ENCODE measurements at regions not wholly inside any gene's neighbourhood (a gene's known extent, or its start where the extent isn't known, plus 50 kb on each side); places are given as distances from the start of the nearest gene placed in this dataset.

DNA sequence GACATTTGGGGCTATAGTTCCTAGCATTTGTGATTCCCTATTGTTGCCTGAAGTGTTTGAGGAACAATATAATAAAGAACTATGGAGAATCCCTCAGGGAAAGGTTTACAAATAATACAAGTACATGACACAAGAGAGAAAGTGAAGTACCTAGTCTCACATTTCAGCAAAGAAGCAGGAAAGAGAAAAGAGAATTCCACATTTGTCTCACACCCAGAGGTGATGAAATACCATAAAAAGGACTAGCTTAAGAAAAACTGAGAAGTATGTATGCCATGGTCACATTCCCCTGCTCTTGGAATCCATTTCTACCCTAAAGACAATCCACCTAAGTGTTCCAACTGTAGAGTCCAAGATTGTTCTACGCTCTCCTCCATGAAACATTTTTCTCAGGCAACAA is 79.0 kb upstream of the TARS1 start:
- Mint-ChIP-seq H3K36me3 (ENCODE audit: low read depth) (no peaks in the 10 kb centered on the region), H3K27ac (no peak overlapping the region), H3K4me3 (no peak overlapping the region), H3K9me3 (no peaks in the 10 kb centered on the region), H3K4me1 (ENCODE audit: low read depth) (no peaks in the 10 kb centered on the region), H3K27me3 (no peaks in the 10 kb centered on the region)
- TF ChIP-seq, protein P1, sequence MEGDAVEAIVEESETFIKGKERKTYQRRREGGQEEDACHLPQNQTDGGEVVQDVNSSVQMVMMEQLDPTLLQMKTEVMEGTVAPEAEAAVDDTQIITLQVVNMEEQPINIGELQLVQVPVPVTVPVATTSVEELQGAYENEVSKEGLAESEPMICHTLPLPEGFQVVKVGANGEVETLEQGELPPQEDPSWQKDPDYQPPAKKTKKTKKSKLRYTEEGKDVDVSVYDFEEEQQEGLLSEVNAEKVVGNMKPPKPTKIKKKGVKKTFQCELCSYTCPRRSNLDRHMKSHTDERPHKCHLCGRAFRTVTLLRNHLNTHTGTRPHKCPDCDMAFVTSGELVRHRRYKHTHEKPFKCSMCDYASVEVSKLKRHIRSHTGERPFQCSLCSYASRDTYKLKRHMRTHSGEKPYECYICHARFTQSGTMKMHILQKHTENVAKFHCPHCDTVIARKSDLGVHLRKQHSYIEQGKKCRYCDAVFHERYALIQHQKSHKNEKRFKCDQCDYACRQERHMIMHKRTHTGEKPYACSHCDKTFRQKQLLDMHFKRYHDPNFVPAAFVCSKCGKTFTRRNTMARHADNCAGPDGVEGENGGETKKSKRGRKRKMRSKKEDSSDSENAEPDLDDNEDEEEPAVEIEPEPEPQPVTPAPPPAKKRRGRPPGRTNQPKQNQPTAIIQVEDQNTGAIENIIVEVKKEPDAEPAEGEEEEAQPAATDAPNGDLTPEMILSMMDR (IDR thresholded peaks at IDR 0.05): no peak
- ChIA-PET CTCF (no interaction called here), POLR2A (no interaction called here)
- no peak for DNase-seq
- intact Hi-C loops (cut with micrococcal nuclease): no loop called here
- ATAC-seq: no peak

DNA sequence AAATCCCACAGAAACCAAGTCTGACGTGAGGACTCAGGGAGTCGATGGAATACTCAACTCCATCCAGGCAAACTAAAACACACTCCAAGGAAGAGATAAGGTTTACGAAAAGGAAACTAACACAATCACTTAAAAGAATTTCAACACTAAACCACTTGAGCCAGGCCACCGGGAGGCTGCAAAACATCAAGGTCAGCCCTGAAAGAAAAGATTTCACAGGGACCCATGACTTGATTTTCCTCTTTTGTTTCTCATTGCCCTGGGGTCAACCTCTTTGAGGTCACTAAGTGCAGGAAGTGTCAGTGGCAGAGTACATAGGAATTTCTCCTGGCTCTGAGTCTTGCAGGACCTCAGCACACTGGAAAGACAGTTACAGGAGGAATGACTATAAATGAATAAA is 77.8 kb upstream of the TARS1 start:
- H3K4me1 Mint-ChIP-seq (ENCODE audit: low read depth): no peaks in the 10 kb centered on the region
- H3K4me3 Mint-ChIP-seq: no peak overlapping the region
- intact Hi-C loops (cut with micrococcal nuclease): no loop called here
- ATAC-seq (no peak), DNase-seq (no peak)
- no peak overlapping the region for H3K27ac Mint-ChIP-seq
- H3K27me3 Mint-ChIP-seq: no peaks in the 10 kb centered on the region
- H3K9me3 Mint-ChIP-seq: no peaks in the 10 kb centered on the region
- TF ChIP-seq, protein P1 (IDR thresholded peaks at IDR 0.05): no peak
- CTCF ChIA-PET: interaction anchor here (0.7 kb wide), 1 partner anchor 1011 kb away, joined by 3 read pairs; no protein-coding TSS in a partner anchor
- H3K36me3 Mint-ChIP-seq (ENCODE audit: low read depth): no peaks in the 10 kb centered on the region
- POLR2A ChIA-PET: no interaction called here

DNA sequence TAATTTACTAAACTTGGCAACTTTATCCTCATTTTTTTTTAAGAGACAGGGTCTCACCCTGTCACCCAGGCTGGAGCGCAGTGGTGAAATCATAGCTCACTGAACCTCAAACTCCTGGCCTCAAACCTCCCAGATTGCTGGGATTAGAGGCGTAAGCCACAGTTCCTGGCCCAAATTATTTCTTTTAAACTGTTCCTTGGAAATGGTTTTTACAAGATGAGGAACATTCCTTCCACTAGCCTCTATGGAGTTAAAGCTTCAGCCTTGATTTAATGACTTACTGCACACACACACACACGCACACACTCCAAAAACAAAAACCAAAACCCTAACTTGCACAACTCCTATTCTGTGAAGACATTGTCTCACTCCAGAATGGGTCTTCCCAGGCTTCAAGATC is 77.2 kb upstream of the TARS1 start:
- DNase-seq (no peak), ATAC-seq (no peak)
- no peak overlapping the region for H3K27ac Mint-ChIP-seq
- H3K9me3 Mint-ChIP-seq: no peaks in the 10 kb centered on the region
- TF ChIP-seq, protein P1 (IDR thresholded peaks at IDR 0.05): no peak
- H3K4me3 Mint-ChIP-seq: no peak overlapping the region
- ChIA-PET CTCF (interaction anchor here (0.7 kb wide), 1 partner anchor 1011 kb away, joined by 3 read pairs; no protein-coding TSS in a partner anchor), POLR2A (no interaction called here)
- intact Hi-C loops (cut with micrococcal nuclease): no loop called here
- no peaks in the 10 kb centered on the region for H3K27me3 Mint-ChIP-seq
- no peaks in the 10 kb centered on the region for H3K4me1 Mint-ChIP-seq (ENCODE audit: low read depth)
- H3K36me3 Mint-ChIP-seq (ENCODE audit: low read depth): no peaks in the 10 kb centered on the region

DNA sequence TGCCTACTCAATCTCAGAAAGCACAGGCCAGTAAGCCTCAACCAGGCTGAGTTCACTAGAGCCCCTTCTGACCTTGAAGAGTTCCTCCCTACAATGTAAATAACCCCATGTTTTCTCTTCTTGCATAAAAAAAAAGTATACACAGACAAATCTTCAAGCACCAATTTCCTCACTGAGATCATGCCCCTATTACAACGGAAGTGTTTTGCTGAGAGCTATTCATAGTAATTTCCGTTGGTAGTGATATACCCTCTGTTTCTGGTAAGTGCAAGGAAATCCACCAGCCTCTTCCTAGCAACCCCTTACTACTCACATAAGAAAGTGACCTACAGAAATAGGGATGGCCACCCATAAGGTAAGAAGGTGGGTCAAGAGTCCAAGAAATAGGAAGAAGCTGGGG is 76.4 kb upstream of the TARS1 start:
- no peak overlapping the region for H3K4me3 Mint-ChIP-seq
- TF ChIP-seq, protein P1 (IDR thresholded peaks at IDR 0.05): no peak
- no peak overlapping the region for H3K27ac Mint-ChIP-seq
- ChIA-PET CTCF (no interaction called here), POLR2A (no interaction called here)
- H3K27me3 Mint-ChIP-seq: no peaks in the 10 kb centered on the region
- ATAC-seq (no peak), DNase-seq (no peak)
- no peaks in the 10 kb centered on the region for H3K9me3 Mint-ChIP-seq
- H3K36me3 Mint-ChIP-seq (ENCODE audit: low read depth): no peaks in the 10 kb centered on the region
- intact Hi-C loops (cut with micrococcal nuclease): no loop called here
- H3K4me1 Mint-ChIP-seq (ENCODE audit: low read depth): no peaks in the 10 kb centered on the region

DNA sequence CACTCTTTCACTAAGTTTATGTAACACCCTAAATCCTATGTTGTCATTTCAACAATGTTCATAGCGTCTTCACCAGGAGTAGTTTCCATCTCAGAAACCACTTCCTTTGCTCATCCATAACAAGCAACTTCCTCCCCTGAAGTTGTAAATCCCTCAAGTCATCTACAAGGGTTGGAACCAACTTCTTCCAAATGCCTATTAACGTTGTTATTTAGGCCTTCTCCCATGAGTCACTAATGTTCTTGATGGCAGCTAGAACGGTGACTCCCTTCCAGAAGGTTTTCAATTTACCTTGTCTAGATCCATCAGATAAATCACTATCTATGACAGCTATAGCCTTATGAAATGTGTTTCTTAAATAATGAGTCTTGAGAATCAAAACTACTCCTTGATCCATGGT is 73.3 kb upstream of the TARS1 start:
- ChIA-PET CTCF (no interaction called here), POLR2A (no interaction called here)
- no peaks in the 10 kb centered on the region for H3K27me3 Mint-ChIP-seq
- no peak overlapping the region for H3K4me3 Mint-ChIP-seq
- intact Hi-C loops (cut with micrococcal nuclease): no loop called here
- TF ChIP-seq, protein P1 (IDR thresholded peaks at IDR 0.05): no peak
- ATAC-seq (no peak), DNase-seq (no peak)
- H3K36me3 Mint-ChIP-seq (ENCODE audit: low read depth): no peaks in the 10 kb centered on the region
- H3K9me3 Mint-ChIP-seq: no peaks in the 10 kb centered on the region
- no peaks in the 10 kb centered on the region for H3K4me1 Mint-ChIP-seq (ENCODE audit: low read depth)
- no peak overlapping the region for H3K27ac Mint-ChIP-seq
